A549 (cell line): ENCODE measurements at regions not wholly inside any gene's neighbourhood (a gene's known extent, or its start where the extent isn't known, plus 50 kb on each side); places are given as distances from the start of the nearest gene placed in this dataset.

Source experiments
- BCL3 ChIP-seq: fragments of >200 bp; sonication (Bioruptor Twin); formaldehyde crosslinking; IDR thresholded peaks from 3 replicates; pipeline ENCODE4 v1.6.1; 2016
- CHD2 ChIP-seq: fragments of 150-350 bp; IDR thresholded peaks from 2 replicates; pipeline ENCODE4 v1.6.1; 2014; ENCODE audit warnings: low read length; ENCODE audit not compliant: partially characterized antibody
- CTCF ChIP-seq: fragments of >200 bp; sonication (Bioruptor Twin); formaldehyde crosslinking; IDR thresholded peaks from 3 replicates; pipeline ENCODE4 v1.5.1; 2016
- FOSL2 ChIP-seq, 2 experiments: fragments of 450-650 bp in 1 of 2; fragments of >200 bp in 1 of 2; sonication (Bioruptor Twin) in 1 of 2; formaldehyde crosslinking; IDR thresholded peaks; 2 replicates each; pipeline versions ENCODE4 v1.5.0 to v1.6.1; 2016 to 2020; ENCODE audit warnings: mild to moderate bottlenecking in 1 of 2, moderate library complexity in 1 of 2
- HES2 ChIP-seq: fragments of >200 bp; sonication (Bioruptor Twin); formaldehyde crosslinking; IDR thresholded peaks from 2 replicates; pipeline ENCODE4 v1.6.1; 2016
- JUN ChIP-seq, 2 experiments: fragments of >200 bp; sonication (Bioruptor Twin); formaldehyde crosslinking; IDR thresholded peaks; 2 replicates in 1 of 2; 3 replicates in 1 of 2; pipeline ENCODE4 v1.6.1; 2016 to 2017
- KDM1A ChIP-seq: fragments of 200-600 bp; sonication (generic); IDR thresholded peaks from 2 replicates; pipeline ENCODE4 v1.6.1; 2016; ENCODE audit warnings: low read depth, mild to moderate bottlenecking
- MAFK ChIP-seq: fragments of 450-650 bp; IDR thresholded peaks from 2 replicates; pipeline ENCODE4 v1.6.1; 2014; ENCODE audit not compliant: partially characterized antibody
- MAX ChIP-seq: IDR thresholded peaks from 2 replicates; pipeline ENCODE4 v1.6.1; 2012
- PBX3 ChIP-seq: IDR thresholded peaks from 2 replicates; pipeline ENCODE4 v1.6.1; 2012
- RCOR1 ChIP-seq: fragments of 150-350 bp; IDR thresholded peaks from 2 replicates; pipeline ENCODE4 v1.6.1; 2014; ENCODE audit warnings: antibody characterized with exemption, low read length, low read depth
- REST ChIP-seq: fragments of 200-600 bp; sonication (generic); IDR thresholded peaks from 2 replicates; pipeline ENCODE4 v1.6.1; 2016; ENCODE audit warnings: antibody characterized with exemption, mild to moderate bottlenecking, moderate library complexity
- ZFP36 ChIP-seq: fragments of 450-650 bp; IDR thresholded peaks from 2 replicates; pipeline ENCODE4 v1.6.1; 2014; ENCODE audit warnings: borderline replicate concordance; ENCODE audit not compliant: partially characterized antibody

- TF ChIP-seq CHD2 (no peak), CTCF (no peak), HES2 (no peak), ZFP36 (no peak), RCOR1 (no peak), REST (no peak), KDM1A (no peak), BCL3 (no peak), PBX3 (no peak), MAX (no peak), FOSL2 (IDR thresholded peaks at IDR 0.05) (no peak), FOSL2 (CRISPR knock-in tag; IDR thresholded peaks at IDR 0.05) (no peak), MAFK (no peak), JUN (IDR thresholded peaks at IDR 0.05) (no peak)
Measured at GRCh38 chr11:11081288-11081687, 223.4 kb upstream of the ZBED5 start.
